GM12892 (cell line): ENCODE measurements at regions not wholly inside any gene's neighbourhood (a gene's known extent, or its start where the extent isn't known, plus 50 kb on each side); places are given as distances from the start of the nearest gene placed in this dataset.
A peak's percentile ranks its signal among the peaks of the same experiment; 100 is the strongest.

Experiments used
- DNase-seq: peaks from one replicate; pipeline ENCODE4 v3.0.0; 2011; ENCODE audit not compliant: insufficient read length
- FAIRE-seq: peaks from 2 replicates; lab custom pipeline; 2011; peaks lifted over from hg19 to GRCh38; lab: Jason Lieb, UNC
- POLR2A ChIP-seq: IDR thresholded peaks from 2 replicates; pipeline ENCODE4 v1.6.1; 2011; ENCODE audit warnings: low read depth, low read length, control low read depth
- POLR2AphosphoS5 ChIP-seq: IDR thresholded peaks from 2 replicates; pipeline ENCODE4 v1.6.1; 2011; ENCODE audit warnings: low read depth, low read length, control low read depth
- TAF1 ChIP-seq: IDR thresholded peaks from 2 replicates; pipeline ENCODE4 v1.6.1; 2011; ENCODE audit warnings: low read depth, mild to moderate bottlenecking, control low read depth, low read length, borderline replicate concordance

GRCh38 chr2:88852753-88853402, 161.4 kb downstream of the RPIA start:
- TF ChIP-seq POLR2A: peak; percentile 49; the same call in 1 of the 2 replicates
- no peak for TF ChIP-seq TAF1
- peak; percentile 60 for TF ChIP-seq POLR2AphosphoS5
- DNase-seq: no peak
- FAIRE-seq: peak; percentile 96

- FAIRE-seq (no peak), DNase-seq (no peak)
- TF ChIP-seq POLR2AphosphoS5: no peak
- no peak for TF ChIP-seq POLR2A
Observed at GRCh38 chr2:88853403-88853790, 161.9 kb downstream of the RPIA start.

GRCh38 chr2:88854528-88854927, 163.1 kb downstream of the RPIA start:
- TF ChIP-seq POLR2AphosphoS5 (no peak), TAF1 (no peak), POLR2A (no peak)
- FAIRE-seq (peak; percentile 17), DNase-seq (no peak)

GRCh38 chr2:88855620-88856408, 164.3 kb downstream of the RPIA start:
- no peak for DNase-seq
- FAIRE-seq: peak; percentile 96
- TF ChIP-seq TAF1 (0 out of 2 replicates have a peak, but pooled peaks have one; percentile 19), POLR2A (peak; percentile 83), POLR2AphosphoS5 (peak; percentile 95)

- FAIRE-seq (peak; percentile 60), DNase-seq (no peak)
- TF ChIP-seq POLR2A (peak; percentile 48), TAF1 (no peak), POLR2AphosphoS5 (peak; percentile 79)
Observed at GRCh38 chr2:88856409-88857135, 165.1 kb downstream of the RPIA start.

- TF ChIP-seq POLR2AphosphoS5 (peak; percentile 98), POLR2A (peak; percentile 92), TAF1 (0 out of 2 replicates have a peak, but pooled peaks have one; percentile 26)
- peak; percentile 85 for FAIRE-seq
- DNase-seq: no peak
Observed at GRCh38 chr2:88857274-88857741, 165.8 kb downstream of the RPIA start.

- FAIRE-seq: peak; percentile 97
- no peak for DNase-seq
- TF ChIP-seq POLR2AphosphoS5 (peak; percentile 85), POLR2A (peak; percentile 80; the same call in 1 of the 2 replicates), TAF1 (no peak)
Observed at GRCh38 chr2:88857951-88858411, 166.5 kb downstream of the RPIA start.

- FAIRE-seq (no peak), DNase-seq (no peak)
- TF ChIP-seq POLR2A: peak; percentile 85
- peak; percentile 87 for TF ChIP-seq POLR2AphosphoS5
- TF ChIP-seq TAF1: no peak
Observed at GRCh38 chr2:88859461-88859860, 168.0 kb downstream of the RPIA start.

- FAIRE-seq (no peak), DNase-seq (no peak)
- TF ChIP-seq TAF1 (no peak), POLR2A (peak; percentile 40), POLR2AphosphoS5 (0 out of 2 replicates have a peak, but pooled peaks have one; percentile 15)
Observed at GRCh38 chr2:88860421-88861075, 169.1 kb downstream of the RPIA start.

- no peak for TF ChIP-seq TAF1
- TF ChIP-seq POLR2AphosphoS5: no peak
- TF ChIP-seq POLR2A: no peak
- FAIRE-seq (no peak), DNase-seq (no peak)
Observed at GRCh38 chr2:88865801-88866371, 174.4 kb downstream of the RPIA start.

GRCh38 chr2:88866756-88867155, 175.3 kb downstream of the RPIA start:
- FAIRE-seq (no peak), DNase-seq (no peak)
- no peak for TF ChIP-seq TAF1
